Midbrain (tissue), 1 donor: ENCODE measurements at regions not wholly inside any gene's neighbourhood (a gene's known extent, or its start where the extent isn't known, plus 50 kb on each side); places are given as distances from the start of the nearest gene placed in this dataset.
A peak's percentile ranks its signal among the peaks of the same experiment; 100 is the strongest.

Experiments used
- DNase-seq: peaks from one replicate; lab custom pipeline; 2025; lab: John Stamatoyannopoulos, UW

GRCh38 chr4:26071688-26072087 is 157.7 kb downstream of the SMIM20 start:
- no peak for DNase-seq

DNA sequence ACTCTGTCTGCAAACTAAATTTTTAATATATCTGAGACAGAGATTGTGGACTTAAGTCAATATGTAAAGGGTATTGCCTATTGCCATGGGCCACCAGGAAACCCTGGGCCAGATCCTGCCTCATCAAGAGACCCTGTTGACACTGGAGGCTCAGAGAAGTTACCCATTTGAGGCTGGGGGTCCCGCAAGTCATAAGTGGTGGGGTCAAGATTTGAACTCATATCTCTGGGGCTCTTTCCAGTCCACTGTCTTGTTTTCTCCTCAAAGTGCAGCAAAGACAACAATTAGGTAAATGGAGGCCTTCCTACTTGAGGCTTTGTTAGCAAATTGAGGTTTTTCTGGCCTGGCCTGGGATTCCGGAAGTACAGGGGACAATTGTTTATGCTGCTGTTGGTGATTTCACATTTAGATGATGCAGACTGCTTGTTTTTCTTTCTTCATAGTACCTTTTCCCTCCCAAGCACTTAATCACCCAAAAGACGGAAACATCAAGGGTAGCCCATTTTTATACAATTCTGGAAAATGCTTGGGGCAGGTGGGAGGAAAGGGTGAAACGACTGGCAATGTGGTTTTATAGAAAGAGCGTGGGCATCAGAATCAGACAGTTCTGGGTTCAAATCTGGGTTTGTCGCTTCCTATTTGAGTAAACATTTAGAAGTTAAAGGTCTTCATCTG is 160.0 kb downstream of the SMIM20 start:
- no peak for DNase-seq

DNA sequence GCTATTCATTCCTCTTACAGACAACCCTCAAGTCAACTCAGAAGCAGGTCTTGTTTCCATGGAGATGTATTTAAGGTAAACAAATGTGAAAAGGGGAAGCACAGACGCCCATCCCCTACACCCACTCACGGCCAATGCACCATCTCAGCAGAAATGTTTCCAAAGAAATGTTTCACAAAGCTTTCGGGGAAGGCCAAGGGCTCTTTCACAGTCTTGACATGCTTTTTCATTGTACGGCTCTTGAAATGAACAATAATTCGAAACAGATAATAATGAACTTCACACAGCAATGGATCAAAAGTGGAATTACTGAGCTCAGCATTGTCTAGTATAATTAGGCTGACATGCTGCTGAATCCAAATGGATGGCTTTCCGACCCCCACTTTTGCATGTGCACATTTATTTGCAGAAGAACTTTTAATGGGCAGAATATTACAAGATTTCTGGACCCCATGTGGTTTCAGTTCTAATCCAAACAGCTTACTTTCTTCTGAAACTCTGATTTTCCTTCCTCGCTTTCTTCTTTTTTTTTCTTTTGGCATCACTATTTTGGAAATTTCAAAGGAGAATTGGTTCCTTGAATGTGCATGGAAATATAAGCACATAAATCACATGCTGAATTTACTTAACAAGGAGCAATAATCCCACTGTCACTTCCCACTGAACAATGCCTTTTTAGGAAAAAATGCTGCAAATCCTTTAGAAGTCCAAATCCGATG is 160.9 kb downstream of the SMIM20 start:
- peak; percentile 12 for DNase-seq

DNA sequence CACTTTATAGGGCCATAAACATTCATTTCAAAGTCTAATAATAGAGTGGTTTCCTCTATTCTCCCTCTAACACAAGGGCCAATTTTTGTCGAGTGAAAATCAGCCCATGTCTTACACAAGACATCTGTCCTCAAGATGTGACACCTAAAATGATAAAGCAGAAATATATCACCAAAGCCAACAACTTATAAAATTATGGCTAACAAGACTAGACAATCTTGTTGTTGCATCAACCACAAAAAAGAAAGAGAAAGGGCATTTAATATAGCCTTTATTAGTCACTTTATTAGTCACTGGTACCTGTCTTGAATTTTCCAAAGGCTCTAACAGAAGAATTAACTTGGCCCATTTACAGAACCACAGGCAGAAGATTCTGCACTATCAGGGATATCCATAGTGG is 161.6 kb downstream of the SMIM20 start:
- no peak for DNase-seq

DNA sequence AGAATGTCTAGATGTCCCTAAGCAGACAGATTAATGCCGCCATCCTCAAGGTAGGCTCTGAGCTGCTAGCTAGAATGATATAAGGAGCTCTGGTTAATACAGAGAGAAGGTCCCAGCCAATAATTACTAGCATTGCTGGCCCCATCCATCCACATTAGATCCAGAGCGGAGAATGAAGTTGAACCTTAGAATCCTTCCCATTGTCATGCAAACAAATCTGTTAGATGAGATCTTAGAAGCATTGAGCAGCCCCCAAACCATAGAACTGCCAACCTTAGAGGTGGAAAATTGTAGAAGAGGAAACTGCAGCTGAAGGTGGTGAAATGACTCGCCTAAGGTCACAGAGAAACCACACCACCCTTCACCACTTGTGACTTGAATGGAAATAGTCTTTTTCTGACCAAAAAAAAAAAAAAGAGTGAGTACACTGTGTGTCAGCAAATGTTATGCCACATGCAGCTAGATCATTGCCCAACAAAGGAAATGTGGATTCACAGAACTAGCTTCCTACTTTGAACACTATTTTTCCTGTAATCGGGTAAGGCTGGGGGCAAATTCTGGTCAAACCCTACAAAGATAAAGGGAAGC is 162.1 kb downstream of the SMIM20 start:
- DNase-seq: no peak

- DNase-seq: no peak
Measured at GRCh38 chr4:26076896-26077295, 162.9 kb downstream of the SMIM20 start.

DNA sequence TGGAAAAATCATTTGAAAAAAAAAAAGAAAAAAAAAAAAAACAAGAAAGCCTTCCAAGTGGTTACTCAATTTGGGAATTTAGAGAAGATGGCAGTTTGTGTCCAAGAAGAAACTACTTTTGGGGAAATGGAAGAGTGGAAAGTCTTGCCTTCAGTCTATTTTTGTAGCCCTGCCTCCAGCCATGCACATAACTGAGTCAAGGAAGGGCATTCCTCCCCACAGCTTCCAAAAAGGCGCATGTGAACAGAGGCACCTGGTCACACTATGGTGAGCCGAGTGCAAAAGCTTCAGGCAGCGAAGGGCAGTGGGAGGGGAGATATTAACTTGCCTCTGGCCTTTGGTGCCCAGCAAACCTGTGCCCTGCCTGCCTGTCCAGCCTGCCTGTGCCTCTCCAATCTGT is 163.7 kb downstream of the SMIM20 start:
- no peak for DNase-seq

GRCh38 chr4:26080870-26081628 is 167.0 kb downstream of the SMIM20 start:
- DNase-seq: no peak

GRCh38 chr4:26081795-26082498 is 167.9 kb downstream of the SMIM20 start:
- DNase-seq: peak; percentile 69

- no peak for DNase-seq
Measured at GRCh38 chr4:26082565-26082964, 168.5 kb downstream of the SMIM20 start.

DNA sequence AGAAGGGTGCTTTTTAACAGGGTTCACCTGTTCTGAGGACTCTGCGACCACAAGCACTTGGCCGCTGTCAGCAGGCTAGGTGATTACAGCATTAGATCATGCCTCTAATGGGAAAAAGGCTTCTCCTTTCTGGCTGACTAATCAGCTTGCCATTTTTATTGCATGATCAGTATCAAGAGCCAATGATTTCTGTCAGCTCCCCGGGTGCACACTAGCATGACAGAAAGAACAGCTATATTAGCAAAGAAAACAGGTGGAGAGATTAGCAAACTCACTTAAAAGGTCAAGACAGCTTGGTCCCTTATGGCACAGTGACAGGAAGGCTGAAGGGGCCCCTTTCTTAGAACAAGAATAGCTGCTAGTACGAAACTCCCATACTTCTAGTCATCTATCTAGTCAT is 170.0 kb downstream of the SMIM20 start:
- no peak for DNase-seq

GRCh38 chr4:26084414-26084813 is 170.4 kb downstream of the SMIM20 start:
- DNase-seq: no peak

- DNase-seq: no peak
Measured at GRCh38 chr4:26085551-26085950, 171.5 kb downstream of the SMIM20 start.

DNA sequence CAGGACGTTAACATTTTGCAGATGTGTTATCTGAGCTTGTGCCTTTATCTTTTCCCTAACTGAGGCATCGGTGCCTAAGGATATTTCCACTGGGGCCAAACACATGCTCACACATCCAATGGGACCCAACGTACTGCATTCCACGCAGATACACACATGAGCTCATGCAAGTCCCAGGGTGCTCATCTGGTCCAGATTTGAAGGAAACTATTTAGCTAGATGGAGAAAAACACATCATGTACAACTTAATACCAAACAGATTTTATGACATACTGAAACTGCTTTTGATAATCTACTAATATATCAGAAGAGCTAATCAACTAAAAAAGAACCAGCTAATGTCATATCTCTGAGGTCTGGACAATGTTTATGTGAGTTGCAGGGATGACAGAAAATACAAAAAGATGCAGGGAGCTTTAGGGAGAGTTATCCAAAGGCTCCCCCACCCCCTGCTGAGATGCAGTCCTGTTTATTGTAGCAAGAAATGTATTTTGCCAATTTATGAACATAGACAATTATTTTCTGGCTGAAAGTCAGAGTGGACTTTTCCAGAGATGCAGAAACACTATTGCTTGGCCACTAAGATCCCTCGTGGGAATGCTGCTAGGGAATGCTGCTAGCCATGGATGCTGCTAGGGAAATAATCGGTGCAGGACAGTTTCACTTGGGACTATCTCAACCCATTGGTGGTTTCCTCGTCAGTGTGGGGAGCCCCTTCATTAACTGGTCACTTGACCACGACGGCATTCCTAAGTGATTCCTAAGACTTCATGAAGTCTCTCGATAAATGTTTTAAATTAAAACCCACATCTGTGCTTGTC is 172.8 kb downstream of the SMIM20 start:
- DNase-seq: no peak

GRCh38 chr4:26088433-26088928 is 174.5 kb downstream of the SMIM20 start:
- DNase-seq: no peak

GRCh38 chr4:26093551-26093950 is 179.5 kb downstream of the SMIM20 start:
- no peak for DNase-seq

GRCh38 chr4:26094076-26094475 is 180.1 kb downstream of the SMIM20 start:
- DNase-seq: no peak

DNA sequence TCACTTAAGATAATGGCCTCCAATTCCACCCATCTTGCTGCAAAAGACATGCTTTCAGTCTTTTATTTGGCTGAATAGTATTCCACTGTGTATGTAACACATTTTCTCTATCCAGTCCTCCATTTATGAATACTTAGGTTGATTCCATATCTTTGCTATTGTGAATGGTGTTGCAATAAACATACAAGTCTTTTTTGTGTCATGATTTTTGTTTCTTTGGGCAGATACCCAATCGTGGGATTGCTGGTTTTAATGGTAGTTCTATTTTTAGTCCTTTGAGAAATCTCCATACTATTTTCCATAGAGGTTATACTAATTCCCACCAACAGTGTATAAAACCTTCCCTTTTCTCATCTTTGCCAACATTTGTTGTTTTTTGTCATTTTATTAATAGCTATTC is 180.9 kb downstream of the SMIM20 start:
- no peak for DNase-seq

DNA sequence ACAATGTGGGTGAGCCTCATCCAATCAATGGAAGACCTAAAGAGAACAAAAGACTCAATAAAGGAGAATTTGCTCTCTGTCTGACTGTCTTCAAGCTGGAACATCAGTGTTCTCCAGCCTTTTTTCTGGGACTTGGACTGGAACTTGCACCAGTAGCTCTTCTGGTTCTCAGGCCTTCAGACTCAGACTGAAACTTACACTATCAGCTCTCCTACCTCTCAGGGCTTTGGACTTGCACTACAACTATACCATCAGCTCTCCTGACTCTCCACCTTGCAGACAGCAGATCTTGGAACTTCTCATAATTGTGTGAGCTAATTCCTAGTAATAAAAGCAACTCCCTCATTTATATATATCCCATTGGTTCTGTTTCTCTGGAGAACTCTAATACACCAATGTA is 185.9 kb downstream of the SMIM20 start:
- no peak for DNase-seq

DNA sequence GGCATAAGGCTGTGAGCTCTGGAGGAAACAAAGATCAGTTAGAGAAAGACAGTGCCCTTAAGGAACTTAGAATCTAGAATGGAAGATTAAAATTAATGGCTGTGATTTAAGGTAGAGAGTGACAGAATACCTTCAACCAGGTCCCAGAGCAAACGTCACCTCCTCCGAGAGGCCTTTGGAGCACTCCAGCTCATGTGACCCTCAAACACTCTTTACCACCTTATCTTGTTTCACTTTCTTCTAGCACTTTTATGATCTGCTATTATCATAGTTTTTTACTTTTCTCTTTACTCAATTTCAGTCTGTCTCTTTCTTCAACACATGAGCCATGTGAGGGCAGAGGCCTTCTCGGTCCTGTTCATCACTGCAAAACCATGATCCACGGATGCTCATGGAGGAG is 187.0 kb downstream of the SMIM20 start:
- no peak for DNase-seq
